ENCODE measurements at regions not wholly inside any gene's neighbourhood (a gene's known extent, or its start where the extent isn't known, plus 50 kb on each side); places are given as distances from the start of the nearest gene placed in this dataset.

DNA sequence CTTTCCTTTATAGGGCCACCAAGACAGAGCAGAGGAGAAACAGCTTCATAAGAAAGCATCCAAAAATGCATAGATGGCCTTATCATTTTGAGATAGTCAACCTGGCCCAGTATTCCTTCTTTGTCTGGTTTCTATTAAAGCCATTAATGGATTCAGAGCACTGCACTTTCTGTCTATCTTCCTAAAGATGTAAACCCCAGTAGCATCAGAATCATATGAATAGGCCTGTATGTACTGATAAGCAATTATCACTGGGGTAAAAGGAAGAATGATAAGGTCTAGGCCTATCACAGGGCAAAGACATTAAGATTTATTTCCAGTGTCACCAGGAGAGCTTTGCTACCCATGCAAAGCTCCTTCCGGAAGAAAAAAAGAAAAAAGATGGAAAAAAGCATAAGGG lies 432.5 kb upstream of the C9orf72 start:
- Mint-ChIP-seq H3K27me3 (ENCODE audit: low read depth) (no peaks in the 10 kb centered on the region), H3K9me3 (peaks cover 0 to 2% of the 10 kb centered on the region in 2 experiments; a peak in 1 of 5 replicates), H3K4me3 (no peak overlapping the region), H3K36me3 (ENCODE audit: insufficient read depth in 1 of 3, low read depth in 3 of 3) (no peaks in the 10 kb centered on the region), H3K27ac (no peak overlapping the region), H3K4me1 (peaks cover 15 to 20% of the 10 kb centered on the region in 2 experiments)
- H4K5ac ChIP-seq (ENCODE audit: insufficient read length, low read depth, low read length), result no peak overlapping the region
- H2BK5ac ChIP-seq (ENCODE audit: insufficient read length, low read length), result no peak overlapping the region
- no peak for TF ChIP-seq CTCF (conservative IDR thresholded peaks at IDR 0.05)
- H3K23ac ChIP-seq (ENCODE audit: insufficient read length, low read depth, low read length), result no peak overlapping the region
- H4K91ac ChIP-seq (ENCODE audit: insufficient read length, low read depth, low read length), result no peak overlapping the region
- H2BK15ac ChIP-seq (ENCODE audit: low read depth, low read length), result no peak overlapping the region
- H3T11ph ChIP-seq (ENCODE audit: low read length), result no peak overlapping the region
- no peaks in the 10 kb centered on the region for H3K9me3 ChIP-seq (ENCODE audit: control insufficient read depth, low read depth, low read length)
- no peaks in the 10 kb centered on the region for H4K20me1 ChIP-seq (ENCODE audit: control insufficient read depth, insufficient read depth, insufficient read length)
- no peak overlapping the region for H2AFZ ChIP-seq (ENCODE audit: low read length)
- no peaks in the 10 kb centered on the region for H3K27me3 ChIP-seq (ENCODE audit: insufficient read depth, low read length)
- no peaks in the 10 kb centered on the region for H3K79me2 ChIP-seq (ENCODE audit: insufficient read depth, low read length)
- H2BK120ac ChIP-seq (ENCODE audit: low read depth, low read length, poor library complexity, severe bottlenecking), result no peak overlapping the region
- no peak overlapping the region for H3K14ac ChIP-seq (ENCODE audit: insufficient read depth, low read length)
- H3K18ac ChIP-seq (ENCODE audit: insufficient read length, low read depth, low read length), result no peak overlapping the region
- H3K27ac ChIP-seq (ENCODE audit: insufficient read length, low read depth, low read length), result no peak overlapping the region
- H3K79me1 ChIP-seq (ENCODE audit: insufficient read depth, low read depth, low read length, poor library complexity, severe bottlenecking), result no peaks in the 10 kb centered on the region
- DNase-seq, result no peak
- no peak overlapping the region for H2BK12ac ChIP-seq (ENCODE audit: insufficient read length, low read depth, low read length)
- peaks cover 3% of the 10 kb centered on the region; the same call in 1 of the 2 replicates for H3K4me1 ChIP-seq (ENCODE audit: insufficient read depth, low read length)
- no CpG with 5 or more reads among the region's 1 CpG for WGBS (ENCODE audit: extremely low coverage, insufficient read length, low lambda C conversion rate)
- H3K9ac ChIP-seq (ENCODE audit: extremely low read depth, insufficient read length, low read length), result no peak overlapping the region
- H3K56ac ChIP-seq (ENCODE audit: insufficient read length, low read depth, low read length), result no peak overlapping the region
- no peak overlapping the region for H3K4me2 ChIP-seq (ENCODE audit: insufficient read depth, insufficient read length, low read length)
- H3K4ac ChIP-seq (ENCODE audit: low read depth, low read length), result no peak overlapping the region
- H2BK20ac ChIP-seq (ENCODE audit: low read depth, low read length, poor library complexity, severe bottlenecking), result no peak overlapping the region
- no peak overlapping the region for H2AK5ac ChIP-seq (ENCODE audit: insufficient read length, low read length)
- no peak overlapping the region for H4K8ac ChIP-seq (replicated peaks; ENCODE audit: insufficient read length, low read depth, low read length)
- no peaks in the 10 kb centered on the region for H3K23me2 ChIP-seq (ENCODE audit: insufficient read length, low read depth, low read length, poor library complexity, severe bottlenecking)

All from H9 (cell line).